ENCODE measurements at regions not wholly inside any gene's neighbourhood (a gene's known extent, or its start where the extent isn't known, plus 50 kb on each side); places are given as distances from the start of the nearest gene placed in this dataset.

DNA sequence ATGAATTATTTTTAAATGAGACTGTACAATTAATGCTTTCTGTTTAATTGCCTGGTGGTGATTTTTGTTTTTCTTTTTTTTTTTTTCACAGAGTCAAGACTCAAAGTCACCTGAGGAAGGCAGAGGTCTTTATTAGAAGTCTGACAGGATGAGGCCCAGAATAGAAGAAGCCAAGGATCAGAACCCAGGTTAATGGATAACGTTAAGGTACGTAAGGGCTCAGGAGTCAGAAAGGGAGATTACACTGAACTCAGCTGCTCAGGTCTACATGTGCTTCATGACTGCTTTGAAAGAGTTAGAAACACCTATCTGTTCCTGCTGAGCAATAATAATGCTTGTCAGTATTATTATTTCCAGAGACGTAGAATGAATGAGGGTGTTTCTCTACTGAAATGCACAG, 196.5 kb downstream of the LRATD1 start:
- Mint-ChIP-seq H3K36me3 (ENCODE audit: low read depth) (no peaks in the 10 kb centered on the region), H3K4me3 (no peak overlapping the region), H3K9me3 (no peaks in the 10 kb centered on the region), H3K4me1 (peaks cover 5% of the 10 kb centered on the region; the same call in 2 of the 3 replicates), H3K27ac (no peak overlapping the region), H3K27me3 (ENCODE audit: insufficient read depth, low read depth, poor library complexity) (no peaks in the 10 kb centered on the region)
- Histone ChIP-seq H3F3A (replicated peaks; ENCODE audit: low read depth) (no peaks in the 10 kb centered on the region), H4K20me1 (replicated peaks; ENCODE audit: insufficient read depth) (no peaks in the 10 kb centered on the region), H3K36me3 (ENCODE audit: insufficient read depth) (no peaks in the 10 kb centered on the region), H3K4me2 (no peak overlapping the region), H3K4me3 (no peak overlapping the region), H3K79me2 (replicated peaks; ENCODE audit: insufficient read depth) (no peaks in the 10 kb centered on the region), H2AFZ (no peak overlapping the region), H3K27me3 (ENCODE audit: insufficient read depth) (no peaks in the 10 kb centered on the region), H3K4me1 (ENCODE audit: insufficient read depth) (no peaks in the 10 kb centered on the region), H3K9me2 (ENCODE audit: insufficient read depth) (0 out of 2 replicates have a peak, but pooled peaks cover 2% of the 10 kb centered on the region), H3K27ac (ENCODE audit: low read depth) (no peak overlapping the region)
- ATAC-seq (no peak), DNase-seq (ENCODE audit: low spot score) (no peak)
- no peak for TF ChIP-seq CREB1 (CRISPR knock-in tag; IDR thresholded peaks at IDR 0.05; ENCODE audit: low read depth)
- no peak for TF ChIP-seq ZNF114 (CRISPR knock-in tag; IDR thresholded peaks at IDR 0.05)
- no peak for TF ChIP-seq STAT1 (IDR thresholded peaks at IDR 0.05; ENCODE audit: unreplicated experiment)
- TF ChIP-seq POLR2AphosphoS5 (IDR thresholded peaks at IDR 0.05; ENCODE audit: low read depth): no peak
- TF ChIP-seq, protein P1, sequence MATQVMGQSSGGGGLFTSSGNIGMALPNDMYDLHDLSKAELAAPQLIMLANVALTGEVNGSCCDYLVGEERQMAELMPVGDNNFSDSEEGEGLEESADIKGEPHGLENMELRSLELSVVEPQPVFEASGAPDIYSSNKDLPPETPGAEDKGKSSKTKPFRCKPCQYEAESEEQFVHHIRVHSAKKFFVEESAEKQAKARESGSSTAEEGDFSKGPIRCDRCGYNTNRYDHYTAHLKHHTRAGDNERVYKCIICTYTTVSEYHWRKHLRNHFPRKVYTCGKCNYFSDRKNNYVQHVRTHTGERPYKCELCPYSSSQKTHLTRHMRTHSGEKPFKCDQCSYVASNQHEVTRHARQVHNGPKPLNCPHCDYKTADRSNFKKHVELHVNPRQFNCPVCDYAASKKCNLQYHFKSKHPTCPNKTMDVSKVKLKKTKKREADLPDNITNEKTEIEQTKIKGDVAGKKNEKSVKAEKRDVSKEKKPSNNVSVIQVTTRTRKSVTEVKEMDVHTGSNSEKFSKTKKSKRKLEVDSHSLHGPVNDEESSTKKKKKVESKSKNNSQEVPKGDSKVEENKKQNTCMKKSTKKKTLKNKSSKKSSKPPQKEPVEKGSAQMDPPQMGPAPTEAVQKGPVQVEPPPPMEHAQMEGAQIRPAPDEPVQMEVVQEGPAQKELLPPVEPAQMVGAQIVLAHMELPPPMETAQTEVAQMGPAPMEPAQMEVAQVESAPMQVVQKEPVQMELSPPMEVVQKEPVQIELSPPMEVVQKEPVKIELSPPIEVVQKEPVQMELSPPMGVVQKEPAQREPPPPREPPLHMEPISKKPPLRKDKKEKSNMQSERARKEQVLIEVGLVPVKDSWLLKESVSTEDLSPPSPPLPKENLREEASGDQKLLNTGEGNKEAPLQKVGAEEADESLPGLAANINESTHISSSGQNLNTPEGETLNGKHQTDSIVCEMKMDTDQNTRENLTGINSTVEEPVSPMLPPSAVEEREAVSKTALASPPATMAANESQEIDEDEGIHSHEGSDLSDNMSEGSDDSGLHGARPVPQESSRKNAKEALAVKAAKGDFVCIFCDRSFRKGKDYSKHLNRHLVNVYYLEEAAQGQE (IDR thresholded peaks at IDR 0.05; ENCODE audit: unreplicated experiment): no peak
- TF ChIP-seq, protein P2, sequence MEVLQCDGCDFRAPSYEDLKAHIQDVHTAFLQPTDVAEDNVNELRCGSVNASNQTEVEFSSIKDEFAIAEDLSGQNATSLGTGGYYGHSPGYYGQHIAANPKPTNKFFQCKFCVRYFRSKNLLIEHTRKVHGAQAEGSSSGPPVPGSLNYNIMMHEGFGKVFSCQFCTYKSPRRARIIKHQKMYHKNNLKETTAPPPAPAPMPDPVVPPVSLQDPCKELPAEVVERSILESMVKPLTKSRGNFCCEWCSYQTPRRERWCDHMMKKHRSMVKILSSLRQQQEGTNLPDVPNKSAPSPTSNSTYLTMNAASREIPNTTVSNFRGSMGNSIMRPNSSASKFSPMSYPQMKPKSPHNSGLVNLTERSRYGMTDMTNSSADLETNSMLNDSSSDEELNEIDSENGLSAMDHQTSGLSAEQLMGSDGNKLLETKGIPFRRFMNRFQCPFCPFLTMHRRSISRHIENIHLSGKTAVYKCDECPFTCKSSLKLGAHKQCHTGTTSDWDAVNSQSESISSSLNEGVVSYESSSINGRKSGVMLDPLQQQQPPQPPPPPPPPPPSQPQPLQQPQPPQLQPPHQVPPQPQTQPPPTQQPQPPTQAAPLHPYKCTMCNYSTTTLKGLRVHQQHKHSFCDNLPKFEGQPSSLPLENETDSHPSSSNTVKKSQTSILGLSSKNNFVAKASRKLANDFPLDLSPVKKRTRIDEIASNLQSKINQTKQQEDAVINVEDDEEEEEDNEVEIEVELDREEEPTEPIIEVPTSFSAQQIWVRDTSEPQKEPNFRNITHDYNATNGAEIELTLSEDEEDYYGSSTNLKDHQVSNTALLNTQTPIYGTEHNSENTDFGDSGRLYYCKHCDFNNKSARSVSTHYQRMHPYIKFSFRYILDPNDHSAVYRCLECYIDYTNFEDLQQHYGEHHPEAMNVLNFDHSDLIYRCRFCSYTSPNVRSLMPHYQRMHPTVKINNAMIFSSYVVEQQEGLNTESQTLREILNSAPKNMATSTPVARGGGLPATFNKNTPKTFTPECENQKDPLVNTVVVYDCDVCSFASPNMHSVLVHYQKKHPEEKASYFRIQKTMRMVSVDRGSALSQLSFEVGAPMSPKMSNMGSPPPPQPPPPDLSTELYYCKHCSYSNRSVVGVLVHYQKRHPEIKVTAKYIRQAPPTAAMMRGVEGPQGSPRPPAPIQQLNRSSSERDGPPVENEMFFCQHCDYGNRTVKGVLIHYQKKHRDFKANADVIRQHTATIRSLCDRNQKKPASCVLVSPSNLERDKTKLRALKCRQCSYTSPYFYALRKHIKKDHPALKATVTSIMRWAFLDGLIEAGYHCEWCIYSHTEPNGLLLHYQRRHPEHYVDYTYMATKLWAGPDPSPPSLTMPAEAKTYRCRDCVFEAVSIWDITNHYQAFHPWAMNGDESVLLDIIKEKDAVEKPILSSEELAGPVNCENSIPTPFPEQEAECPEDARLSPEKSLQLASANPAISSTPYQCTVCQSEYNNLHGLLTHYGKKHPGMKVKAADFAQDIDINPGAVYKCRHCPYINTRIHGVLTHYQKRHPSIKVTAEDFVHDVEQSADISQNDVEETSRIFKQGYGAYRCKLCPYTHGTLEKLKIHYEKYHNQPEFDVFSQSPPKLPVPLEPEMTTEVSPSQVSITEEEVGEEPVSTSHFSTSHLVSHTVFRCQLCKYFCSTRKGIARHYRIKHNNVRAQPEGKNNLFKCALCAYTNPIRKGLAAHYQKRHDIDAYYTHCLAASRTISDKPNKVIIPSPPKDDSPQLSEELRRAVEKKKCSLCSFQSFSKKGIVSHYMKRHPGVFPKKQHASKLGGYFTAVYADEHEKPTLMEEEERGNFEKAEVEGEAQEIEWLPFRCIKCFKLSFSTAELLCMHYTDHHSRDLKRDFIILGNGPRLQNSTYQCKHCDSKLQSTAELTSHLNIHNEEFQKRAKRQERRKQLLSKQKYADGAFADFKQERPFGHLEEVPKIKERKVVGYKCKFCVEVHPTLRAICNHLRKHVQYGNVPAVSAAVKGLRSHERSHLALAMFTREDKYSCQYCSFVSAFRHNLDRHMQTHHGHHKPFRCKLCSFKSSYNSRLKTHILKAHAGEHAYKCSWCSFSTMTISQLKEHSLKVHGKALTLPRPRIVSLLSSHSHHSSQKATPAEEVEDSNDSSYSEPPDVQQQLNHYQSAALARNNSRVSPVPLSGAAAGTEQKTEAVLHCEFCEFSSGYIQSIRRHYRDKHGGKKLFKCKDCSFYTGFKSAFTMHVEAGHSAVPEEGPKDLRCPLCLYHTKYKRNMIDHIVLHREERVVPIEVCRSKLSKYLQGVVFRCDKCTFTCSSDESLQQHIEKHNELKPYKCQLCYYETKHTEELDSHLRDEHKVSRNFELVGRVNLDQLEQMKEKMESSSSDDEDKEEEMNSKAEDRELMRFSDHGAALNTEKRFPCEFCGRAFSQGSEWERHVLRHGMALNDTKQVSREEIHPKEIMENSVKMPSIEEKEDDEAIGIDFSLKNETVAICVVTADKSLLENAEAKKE (CRISPR knock-in tag; IDR thresholded peaks at IDR 0.05): no peak
- TF ChIP-seq, protein P3, sequence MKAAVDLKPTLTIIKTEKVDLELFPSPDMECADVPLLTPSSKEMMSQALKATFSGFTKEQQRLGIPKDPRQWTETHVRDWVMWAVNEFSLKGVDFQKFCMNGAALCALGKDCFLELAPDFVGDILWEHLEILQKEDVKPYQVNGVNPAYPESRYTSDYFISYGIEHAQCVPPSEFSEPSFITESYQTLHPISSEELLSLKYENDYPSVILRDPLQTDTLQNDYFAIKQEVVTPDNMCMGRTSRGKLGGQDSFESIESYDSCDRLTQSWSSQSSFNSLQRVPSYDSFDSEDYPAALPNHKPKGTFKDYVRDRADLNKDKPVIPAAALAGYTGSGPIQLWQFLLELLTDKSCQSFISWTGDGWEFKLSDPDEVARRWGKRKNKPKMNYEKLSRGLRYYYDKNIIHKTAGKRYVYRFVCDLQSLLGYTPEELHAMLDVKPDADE (IDR thresholded peaks at IDR 0.05): no peak
- TF ChIP-seq EZH2 (IDR thresholded peaks at IDR 0.05; ENCODE audit: low read depth, unreplicated experiment): no peak
- no peak for TF ChIP-seq NANOG (IDR thresholded peaks at IDR 0.05; ENCODE audit: borderline replicate concordance)
- TF ChIP-seq EZH2phosphoT487 (IDR thresholded peaks at IDR 0.05; ENCODE audit: unreplicated experiment): no peak
- TF ChIP-seq, protein P4, sequence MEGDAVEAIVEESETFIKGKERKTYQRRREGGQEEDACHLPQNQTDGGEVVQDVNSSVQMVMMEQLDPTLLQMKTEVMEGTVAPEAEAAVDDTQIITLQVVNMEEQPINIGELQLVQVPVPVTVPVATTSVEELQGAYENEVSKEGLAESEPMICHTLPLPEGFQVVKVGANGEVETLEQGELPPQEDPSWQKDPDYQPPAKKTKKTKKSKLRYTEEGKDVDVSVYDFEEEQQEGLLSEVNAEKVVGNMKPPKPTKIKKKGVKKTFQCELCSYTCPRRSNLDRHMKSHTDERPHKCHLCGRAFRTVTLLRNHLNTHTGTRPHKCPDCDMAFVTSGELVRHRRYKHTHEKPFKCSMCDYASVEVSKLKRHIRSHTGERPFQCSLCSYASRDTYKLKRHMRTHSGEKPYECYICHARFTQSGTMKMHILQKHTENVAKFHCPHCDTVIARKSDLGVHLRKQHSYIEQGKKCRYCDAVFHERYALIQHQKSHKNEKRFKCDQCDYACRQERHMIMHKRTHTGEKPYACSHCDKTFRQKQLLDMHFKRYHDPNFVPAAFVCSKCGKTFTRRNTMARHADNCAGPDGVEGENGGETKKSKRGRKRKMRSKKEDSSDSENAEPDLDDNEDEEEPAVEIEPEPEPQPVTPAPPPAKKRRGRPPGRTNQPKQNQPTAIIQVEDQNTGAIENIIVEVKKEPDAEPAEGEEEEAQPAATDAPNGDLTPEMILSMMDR (conservative IDR thresholded peaks at IDR 0.05; ENCODE audit: low read depth in 2 of 2): no peak
- no peak for TF ChIP-seq JUNB (IDR thresholded peaks at IDR 0.05; ENCODE audit: unreplicated experiment)
- no peak for TF ChIP-seq ZNF331 (CRISPR knock-in tag; IDR thresholded peaks at IDR 0.05; ENCODE audit: low read depth)

All from GM23338 (cell line).